Kasumi-1 (cell line): ENCODE measurements at regions not wholly inside any gene's neighbourhood (a gene's known extent, or its start where the extent isn't known, plus 50 kb on each side); places are given as distances from the start of the nearest gene placed in this dataset.
"Not testable (repeated sequence)": the region's sequence is repeated elsewhere in the genome, so short reads cannot be mapped to it uniquely, and the experiment has no call there.

Experiments
- DNase-seq, 2 experiments: peaks; one replicate each; lab custom pipeline; 2025; lab: John Stamatoyannopoulos, UW

GRCh38 chr4:55696424-55696823, 60.3 kb upstream of the NMU start:
- not testable (repeated sequence) for DNase-seq

GRCh38 chr4:55706541-55706940, 70.4 kb upstream of the NMU start:
- DNase-seq = no peak

GRCh38 chr4:55707507-55707906, 71.4 kb upstream of the NMU start:
- DNase-seq = no peak

GRCh38 chr4:55707991-55708390, 71.9 kb upstream of the NMU start:
- DNase-seq = not testable (repeated sequence)

GRCh38 chr4:55712835-55713234, 76.7 kb upstream of the NMU start:
- not testable (repeated sequence) for DNase-seq

- peak; percentile 35 to 72 for DNase-seq
Observed at GRCh38 chr4:55721651-55722050, 85.6 kb upstream of the NMU start.

GRCh38 chr4:55722132-55722531, 86.0 kb upstream of the NMU start:
- no peak for DNase-seq

- DNase-seq = no peak
Observed at GRCh38 chr4:55723403-55723802, 87.3 kb upstream of the NMU start.

GRCh38 chr4:55725057-55725456, 89.0 kb upstream of the NMU start:
- DNase-seq = no peak

GRCh38 chr4:55727746-55728145, 91.6 kb upstream of the NMU start:
- DNase-seq = no peak

- DNase-seq = no peak
Observed at GRCh38 chr4:55729351-55730279, 90.0 kb upstream of the EXOC1L start.

GRCh38 chr4:55730280-55730931, 89.2 kb upstream of the EXOC1L start:
- DNase-seq = no peak

GRCh38 chr4:55731959-55732358, 87.6 kb upstream of the EXOC1L start:
- no peak for DNase-seq

GRCh38 chr4:55732864-55733263, 86.7 kb upstream of the EXOC1L start:
- no peak for DNase-seq

- no peak for DNase-seq
Observed at GRCh38 chr4:55733932-55734331, 85.7 kb upstream of the EXOC1L start.

GRCh38 chr4:55736605-55737183, 82.9 kb upstream of the EXOC1L start:
- peak; percentile 64 to 78 for DNase-seq

- DNase-seq = no peak
Observed at GRCh38 chr4:55742655-55743202, 76.9 kb upstream of the EXOC1L start.

- DNase-seq = no peak
Observed at GRCh38 chr4:55744369-55744768, 75.2 kb upstream of the EXOC1L start.

GRCh38 chr4:55745014-55745413, 74.6 kb upstream of the EXOC1L start:
- no peak for DNase-seq

- DNase-seq = no peak
Observed at GRCh38 chr4:55747793-55748192, 71.8 kb upstream of the EXOC1L start.

- DNase-seq = no peak
Observed at GRCh38 chr4:55749666-55750065, 69.9 kb upstream of the EXOC1L start.

- no peak for DNase-seq
Observed at GRCh38 chr4:55752810-55753209, 66.8 kb upstream of the EXOC1L start.

- DNase-seq = no peak
Observed at GRCh38 chr4:55753856-55754255, 65.7 kb upstream of the EXOC1L start.
